Panc1 (cell line): ENCODE measurements at regions not wholly inside any gene's neighbourhood (a gene's known extent, or its start where the extent isn't known, plus 50 kb on each side); places are given as distances from the start of the nearest gene placed in this dataset.

Experiments
- ATAC-seq: fragments of 200-7000 bp; cut with Tn5 transposase; 2 replicates; pipeline ENCODE4 v1.9.1; 2020; ENCODE audit warnings: mild to moderate bottlenecking, moderate library complexity
- BruUV-seq: library from RNA; stranded (reverse); fragments of 400-500 nt; replicated peaks from 2 replicates; lab custom pipeline; 2021; lab: Mats Ljungman, UMichigan
- CTCF ChIA-PET: fragments of 300-600 bp; sonication (Branson Sonifier 250); formaldehyde crosslinking; loops from one replicate; lab custom pipeline; 2022; ENCODE audit warnings: antibody characterized with exemption; lab: Charles Lee
- POLR2A ChIA-PET: fragments of 300-600 bp; sonication (Branson Sonifier 250); formaldehyde crosslinking; loops from one replicate; lab custom pipeline; 2022; ENCODE audit warnings: antibody characterized with exemption; lab: Charles Lee
- DNase-seq: peaks from one replicate; pipeline ENCODE4 v3.0.0-alpha.2; 2010; ENCODE audit warnings: low read depth, low spot score
- H3K27ac ChIP-seq: 2 replicates; pipeline ENCODE4 v1.5.1; 2011; ENCODE audit warnings: mild to moderate bottlenecking, low read length, inconsistent platforms
- H3K27me3 ChIP-seq: fragments of 200-500 bp; sonication (Bioruptor generic); 2 replicates; pipeline ENCODE4 v1.6.0; 2014; ENCODE audit warnings: low read length, inconsistent platforms; ENCODE audit not compliant: control insufficient read depth, insufficient read depth
- H3K36me3 ChIP-seq: fragments of 200-500 bp; sonication (Bioruptor generic); 2 replicates; pipeline ENCODE4 v1.5.1; 2014; ENCODE audit warnings: inconsistent platforms, mild to moderate bottlenecking, low read length, moderate library complexity; ENCODE audit not compliant: control insufficient read depth, insufficient read depth
- H3K4me1 ChIP-seq: 2 replicates; pipeline ENCODE4 v1.5.1; 2011; ENCODE audit warnings: inconsistent platforms, mild to moderate bottlenecking, low read length, moderate library complexity; ENCODE audit not compliant: control insufficient read depth, insufficient read depth
- H3K4me3 ChIP-seq, 2 experiments: 2 replicates each; pipeline ENCODE4 v1.5.1; 2011 to 2012; ENCODE audit warnings: low read depth in 2 of 2, low read length in 2 of 2, mild to moderate bottlenecking in 2 of 2, inconsistent platforms in 1 of 2, moderate library complexity in 1 of 2
- H3K9me3 ChIP-seq: fragments of 200-500 bp; sonication (Bioruptor generic); 2 replicates; pipeline ENCODE4 v1.5.1; 2014; ENCODE audit warnings: low read depth, mild to moderate bottlenecking, inconsistent platforms, low read length, moderate library complexity; ENCODE audit not compliant: control insufficient read depth, insufficient read depth
- POLR2AphosphoS5 ChIP-seq: IDR thresholded peaks from 2 replicates; pipeline ENCODE4 v1.6.1; 2012; ENCODE audit warnings: mild to moderate bottlenecking, low read depth, low read length, moderate library complexity
- SIN3A ChIP-seq: IDR thresholded peaks from 2 replicates; pipeline ENCODE4 v1.6.1; 2012; ENCODE audit warnings: low read depth, mild to moderate bottlenecking, low read length, moderate library complexity, borderline replicate concordance; ENCODE audit not compliant: insufficient read depth
- TCF7L2 ChIP-seq: IDR thresholded peaks from 2 replicates; pipeline ENCODE4 v1.6.1; 2011; ENCODE audit warnings: mild to moderate bottlenecking, low read depth, low read length, inconsistent platforms
- in situ Hi-C: cut with HindIII; loops from 2 replicates; pipeline ENCODE4 v1.10.0; 2016; ENCODE audit warnings: low sequenced_read_pairs, low pct_unique_long_range_greater_than_20kb
- intact Hi-C: fragments of 100-400 bp; cut with micrococcal nuclease; formaldehyde crosslinking; loops from one replicate; pipeline ENCODE4 v1.10.0; 2022; ENCODE audit not compliant: unreplicated experiment
- TF ChIP-seq, protein P1 (sequence below): fragments of 450-650 bp; IDR thresholded peaks from 2 replicates; pipeline ENCODE4 v1.5.1; 2017; ENCODE audit warnings: mild to moderate bottlenecking
- TF ChIP-seq, protein P2 (sequence below), 2 experiments: IDR thresholded peaks; 2 replicates each; pipeline ENCODE4 v1.6.1; 2011 to 2012; ENCODE audit warnings: low read depth in 2 of 2, control low read depth in 1 of 2, low read length in 1 of 2, mild to moderate bottlenecking in 1 of 2, moderate library complexity in 1 of 2; ENCODE audit not compliant: insufficient read depth in 1 of 2

DNA sequence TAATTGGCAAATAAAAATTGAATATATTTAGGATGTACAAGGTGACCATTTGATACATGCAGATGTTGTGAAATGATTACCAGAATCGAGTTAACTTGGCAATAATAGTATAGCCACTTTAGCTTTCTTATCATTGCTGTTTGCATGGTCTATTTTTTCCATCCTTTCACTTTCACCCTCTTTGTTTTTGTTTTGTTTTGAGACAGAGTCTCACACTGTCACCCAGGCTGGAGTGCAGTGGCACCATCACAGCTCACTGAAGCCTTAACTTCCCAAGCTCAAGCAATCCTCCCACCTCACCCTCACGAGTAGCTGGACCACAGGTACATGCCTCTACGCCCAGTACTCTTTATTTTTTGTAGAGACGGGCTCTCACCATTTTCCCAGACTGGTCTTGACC is 218.6 kb upstream of the ADGRL3 start:
- intact Hi-C loops (no loop called here), in situ Hi-C loops (no loop called here)
- ChIA-PET CTCF (no interaction called here), POLR2A (no interaction called here)
- no peaks in the 10 kb centered on the region for H3K9me3 ChIP-seq
- DNase-seq (no peak), ATAC-seq (no peak)
- H3K4me1 ChIP-seq = no peaks in the 10 kb centered on the region
- no peaks in the 10 kb centered on the region for H3K36me3 ChIP-seq
- TF ChIP-seq, protein P1, sequence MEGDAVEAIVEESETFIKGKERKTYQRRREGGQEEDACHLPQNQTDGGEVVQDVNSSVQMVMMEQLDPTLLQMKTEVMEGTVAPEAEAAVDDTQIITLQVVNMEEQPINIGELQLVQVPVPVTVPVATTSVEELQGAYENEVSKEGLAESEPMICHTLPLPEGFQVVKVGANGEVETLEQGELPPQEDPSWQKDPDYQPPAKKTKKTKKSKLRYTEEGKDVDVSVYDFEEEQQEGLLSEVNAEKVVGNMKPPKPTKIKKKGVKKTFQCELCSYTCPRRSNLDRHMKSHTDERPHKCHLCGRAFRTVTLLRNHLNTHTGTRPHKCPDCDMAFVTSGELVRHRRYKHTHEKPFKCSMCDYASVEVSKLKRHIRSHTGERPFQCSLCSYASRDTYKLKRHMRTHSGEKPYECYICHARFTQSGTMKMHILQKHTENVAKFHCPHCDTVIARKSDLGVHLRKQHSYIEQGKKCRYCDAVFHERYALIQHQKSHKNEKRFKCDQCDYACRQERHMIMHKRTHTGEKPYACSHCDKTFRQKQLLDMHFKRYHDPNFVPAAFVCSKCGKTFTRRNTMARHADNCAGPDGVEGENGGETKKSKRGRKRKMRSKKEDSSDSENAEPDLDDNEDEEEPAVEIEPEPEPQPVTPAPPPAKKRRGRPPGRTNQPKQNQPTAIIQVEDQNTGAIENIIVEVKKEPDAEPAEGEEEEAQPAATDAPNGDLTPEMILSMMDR = no peak
- TF ChIP-seq, protein P2, sequence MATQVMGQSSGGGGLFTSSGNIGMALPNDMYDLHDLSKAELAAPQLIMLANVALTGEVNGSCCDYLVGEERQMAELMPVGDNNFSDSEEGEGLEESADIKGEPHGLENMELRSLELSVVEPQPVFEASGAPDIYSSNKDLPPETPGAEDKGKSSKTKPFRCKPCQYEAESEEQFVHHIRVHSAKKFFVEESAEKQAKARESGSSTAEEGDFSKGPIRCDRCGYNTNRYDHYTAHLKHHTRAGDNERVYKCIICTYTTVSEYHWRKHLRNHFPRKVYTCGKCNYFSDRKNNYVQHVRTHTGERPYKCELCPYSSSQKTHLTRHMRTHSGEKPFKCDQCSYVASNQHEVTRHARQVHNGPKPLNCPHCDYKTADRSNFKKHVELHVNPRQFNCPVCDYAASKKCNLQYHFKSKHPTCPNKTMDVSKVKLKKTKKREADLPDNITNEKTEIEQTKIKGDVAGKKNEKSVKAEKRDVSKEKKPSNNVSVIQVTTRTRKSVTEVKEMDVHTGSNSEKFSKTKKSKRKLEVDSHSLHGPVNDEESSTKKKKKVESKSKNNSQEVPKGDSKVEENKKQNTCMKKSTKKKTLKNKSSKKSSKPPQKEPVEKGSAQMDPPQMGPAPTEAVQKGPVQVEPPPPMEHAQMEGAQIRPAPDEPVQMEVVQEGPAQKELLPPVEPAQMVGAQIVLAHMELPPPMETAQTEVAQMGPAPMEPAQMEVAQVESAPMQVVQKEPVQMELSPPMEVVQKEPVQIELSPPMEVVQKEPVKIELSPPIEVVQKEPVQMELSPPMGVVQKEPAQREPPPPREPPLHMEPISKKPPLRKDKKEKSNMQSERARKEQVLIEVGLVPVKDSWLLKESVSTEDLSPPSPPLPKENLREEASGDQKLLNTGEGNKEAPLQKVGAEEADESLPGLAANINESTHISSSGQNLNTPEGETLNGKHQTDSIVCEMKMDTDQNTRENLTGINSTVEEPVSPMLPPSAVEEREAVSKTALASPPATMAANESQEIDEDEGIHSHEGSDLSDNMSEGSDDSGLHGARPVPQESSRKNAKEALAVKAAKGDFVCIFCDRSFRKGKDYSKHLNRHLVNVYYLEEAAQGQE (IDR thresholded peaks at IDR 0.05; ENCODE audit: insufficient read depth in 1 of 2, low read depth in 2 of 2, low read length in 1 of 2) = no peak
- TF ChIP-seq POLR2AphosphoS5 = no peak
- no peak for TF ChIP-seq TCF7L2
- no peak for TF ChIP-seq SIN3A
- no peaks in the 10 kb centered on the region for H3K27me3 ChIP-seq
- H3K27ac ChIP-seq = no peak overlapping the region
- BruUV-seq = no TSS peak
- no peak overlapping the region for H3K4me3 ChIP-seq

DNA sequence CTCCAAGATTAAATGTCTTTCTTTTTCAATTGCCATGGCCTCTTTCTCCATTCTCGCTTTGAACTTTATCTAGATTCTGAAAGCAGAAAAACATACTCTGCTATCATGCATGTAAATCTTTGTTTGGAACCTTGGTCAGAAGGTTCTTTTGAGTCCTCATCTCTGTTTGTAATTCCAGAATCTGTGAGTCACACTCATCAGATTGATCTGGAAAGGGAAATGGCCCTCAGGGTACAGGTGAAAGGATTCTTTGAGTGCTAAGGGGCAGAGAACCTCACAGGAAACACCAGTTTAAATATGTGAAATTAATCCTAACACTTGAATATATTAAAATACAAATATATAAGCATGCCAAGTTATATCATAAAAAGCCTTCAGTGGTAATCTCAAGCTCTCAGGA is 211.0 kb upstream of the ADGRL3 start:
- Histone ChIP-seq H3K9me3 (no peaks in the 10 kb centered on the region), H3K27ac (no peak overlapping the region), H3K4me3 (no peak overlapping the region), H3K36me3 (no peaks in the 10 kb centered on the region), H3K27me3 (no peaks in the 10 kb centered on the region), H3K4me1 (no peaks in the 10 kb centered on the region)
- DNase-seq = no peak
- TF ChIP-seq, protein P2 (IDR thresholded peaks at IDR 0.05; ENCODE audit: insufficient read depth in 1 of 2, low read depth in 2 of 2, low read length in 1 of 2) = no peak
- TF ChIP-seq TCF7L2 = no peak
- TF ChIP-seq SIN3A = no peak
- TF ChIP-seq, protein P1 = no peak
- TF ChIP-seq POLR2AphosphoS5 = no peak
- ChIA-PET CTCF (no interaction called here), POLR2A (no interaction called here)
- intact Hi-C loops = no loop called here
- ATAC-seq = no peak
- in situ Hi-C loops = no loop called here
- BruUV-seq = no TSS peak
